Stomach (tissue), 8 donors: ENCODE measurements at regions not wholly inside any gene's neighbourhood (a gene's known extent, or its start where the extent isn't known, plus 50 kb on each side); places are given as distances from the start of the nearest gene placed in this dataset.

Experiments used
- DNase-seq, 2 donors: peaks; one replicate each; pipeline versions ENCODE4 v3.0.0 to v3.0.0-alpha.2; 2013 to 2019
- H3K27ac ChIP-seq, 5 donors: fragments of 200-600 bp in 4 of 5; sonication (generic) in 4 of 5; one replicate each; pipeline ENCODE4 v1.5.1; 2013 to 2019; ENCODE audit warnings: mild to moderate bottlenecking in 1 of 5, moderate library complexity in 1 of 5
- H3K27me3 ChIP-seq, 3 donors: fragments of 200-600 bp; sonication (generic); one replicate each; pipeline ENCODE4 v1.5.1; 2017 to 2019; ENCODE audit warnings: mixed run types in 1 of 3
- H3K36me3 ChIP-seq, 4 donors: fragments of 200-600 bp; sonication (generic); 1 replicate in 3 of 4; 2 replicates in 1 of 4; pipeline ENCODE4 v1.5.1; 2016 to 2019
- H3K4me1 ChIP-seq, 4 donors: fragments of 200-600 bp; sonication (generic); one replicate each; pipeline ENCODE4 v1.5.1; 2016 to 2019
- H3K4me3 ChIP-seq, 4 donors: fragments of 200-600 bp; sonication (generic) in 3 of 4; one replicate each; pipeline ENCODE4 v1.5.1; 2016 to 2019; ENCODE audit warnings: mild to moderate bottlenecking in 1 of 4
- H3K9me3 ChIP-seq, 4 donors: fragments of 200-600 bp; sonication (generic); one replicate each; pipeline ENCODE4 v1.5.1; 2016 to 2019
- EP300 ChIP-seq: sonication (generic); formaldehyde crosslinking; IDR thresholded peaks from one replicate; pipeline ENCODE4 v1.6.1; 2017; ENCODE audit warnings: antibody characterized with exemption
- POLR2A ChIP-seq, 4 donors: fragments of 450-650 bp; IDR thresholded peaks; one replicate each; pipeline ENCODE4 v1.6.1; 2016; ENCODE audit warnings: antibody characterized with exemption in 4 of 4, control low read depth in 2 of 4, mild to moderate bottlenecking in 1 of 4, moderate library complexity in 1 of 4
- POLR2AphosphoS5 ChIP-seq, 3 donors: sonication (generic); formaldehyde crosslinking; IDR thresholded peaks; one replicate each; pipeline ENCODE4 v1.6.1; 2016; ENCODE audit warnings: antibody characterized with exemption in 3 of 3
- WGBS, 5 donors: extraction: QIAGEN DNeasy Blood & Tissue Kit in 3 of 5; methylation state at CpG; one replicate each; pipeline versions ENCODE4 v1.1.5 to v1.1.7; 2013 to 2018; 5-methylcytosine and 5-hydroxymethylcytosine counted together
- intact Hi-C: fragments of 100-400 bp; cut with DNase I; formaldehyde crosslinking; loops from one replicate; pipeline ENCODE4 v1.15.1; 2023; ENCODE audit warnings: low total_unique reads
- TF ChIP-seq, protein P1 (sequence below), 7 experiments: fragments of 450-650 bp in 4 of 7; fragments of 200-600 bp in 3 of 7; sonication (generic) in 3 of 7; IDR thresholded peaks; one replicate each; pipeline ENCODE4 v1.5.1; 2016 to 2019; ENCODE audit warnings: antibody characterized with exemption in 7 of 7, control low read depth in 2 of 7, mild to moderate bottlenecking in 1 of 7
- donor health status: healthy with polysubstance abuse.
- donor health status: Bipolar disorder and iron deficiency.
- donor health status: healthy.

DNA sequence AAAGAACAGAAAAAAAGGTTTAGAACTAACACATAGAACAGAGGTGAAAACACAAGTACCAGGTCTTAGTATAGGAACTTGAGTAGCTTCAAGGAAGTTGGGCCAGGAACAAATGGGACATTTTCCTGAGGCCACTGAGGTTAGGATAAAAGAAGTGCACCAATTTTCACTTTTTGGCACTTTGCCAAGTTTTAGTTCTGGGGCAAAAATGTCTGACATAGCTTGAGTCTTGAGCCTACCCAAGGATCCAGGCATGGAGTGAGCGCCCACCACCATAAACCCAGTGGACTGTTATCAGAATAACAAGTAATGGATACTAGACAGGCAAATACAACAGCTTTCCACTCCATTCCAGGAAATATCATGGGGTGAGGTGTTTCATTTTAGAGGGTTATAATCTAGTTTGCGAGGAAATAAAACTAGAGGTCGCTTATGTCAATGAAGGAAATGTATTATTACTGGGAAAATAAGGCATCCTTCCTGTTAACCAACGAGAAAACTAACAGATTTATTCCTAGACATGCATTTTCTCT lies 199.7 kb upstream of the HMGA2 start:
- Histone ChIP-seq H3K36me3 (no peaks in the 10 kb centered on the region), H3K9me3 (no peaks in the 10 kb centered on the region), H3K4me1 (no peaks in the 10 kb centered on the region), H3K4me3 (no peak overlapping the region), H3K27ac (no peak overlapping the region), H3K27me3 (peaks cover 0 to 9% (median 0%) of the 10 kb centered on the region in 3 donors)
- no peak for DNase-seq
- intact Hi-C loops = no loop called here
- TF ChIP-seq POLR2AphosphoS5 (IDR thresholded peaks at IDR 0.05) (no peak), EP300 (no peak), POLR2A (IDR thresholded peaks at IDR 0.05) (no peak)
- TF ChIP-seq, protein P1, sequence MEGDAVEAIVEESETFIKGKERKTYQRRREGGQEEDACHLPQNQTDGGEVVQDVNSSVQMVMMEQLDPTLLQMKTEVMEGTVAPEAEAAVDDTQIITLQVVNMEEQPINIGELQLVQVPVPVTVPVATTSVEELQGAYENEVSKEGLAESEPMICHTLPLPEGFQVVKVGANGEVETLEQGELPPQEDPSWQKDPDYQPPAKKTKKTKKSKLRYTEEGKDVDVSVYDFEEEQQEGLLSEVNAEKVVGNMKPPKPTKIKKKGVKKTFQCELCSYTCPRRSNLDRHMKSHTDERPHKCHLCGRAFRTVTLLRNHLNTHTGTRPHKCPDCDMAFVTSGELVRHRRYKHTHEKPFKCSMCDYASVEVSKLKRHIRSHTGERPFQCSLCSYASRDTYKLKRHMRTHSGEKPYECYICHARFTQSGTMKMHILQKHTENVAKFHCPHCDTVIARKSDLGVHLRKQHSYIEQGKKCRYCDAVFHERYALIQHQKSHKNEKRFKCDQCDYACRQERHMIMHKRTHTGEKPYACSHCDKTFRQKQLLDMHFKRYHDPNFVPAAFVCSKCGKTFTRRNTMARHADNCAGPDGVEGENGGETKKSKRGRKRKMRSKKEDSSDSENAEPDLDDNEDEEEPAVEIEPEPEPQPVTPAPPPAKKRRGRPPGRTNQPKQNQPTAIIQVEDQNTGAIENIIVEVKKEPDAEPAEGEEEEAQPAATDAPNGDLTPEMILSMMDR (IDR thresholded peaks at IDR 0.05) = no peak
- 80 to 91% (median 89%) methylated on average over 4 of the region's 4 CpGs for WGBS, 5 donors

DNA sequence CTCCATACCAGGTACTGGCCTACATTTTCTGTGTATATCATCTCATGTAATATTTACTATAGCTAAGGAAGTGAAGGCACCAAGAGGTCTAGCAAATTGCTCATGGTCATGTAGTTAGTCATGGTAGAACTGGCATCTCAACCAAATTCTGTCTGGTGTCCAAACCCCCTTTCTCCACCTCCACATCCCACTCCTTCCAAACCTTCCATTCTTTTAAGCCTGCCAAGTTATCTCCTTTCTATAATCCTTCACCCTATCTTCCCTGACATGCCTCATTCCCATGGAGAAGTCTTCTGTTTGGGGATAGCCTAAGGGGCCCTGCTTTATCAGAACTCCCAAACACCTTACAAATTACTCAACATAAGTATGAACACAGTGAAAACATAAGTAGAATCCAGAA lies 196.2 kb upstream of the HMGA2 start:
- Histone ChIP-seq H3K27me3 (peaks cover 0 to 8% (median 0%) of the 10 kb centered on the region in 3 donors), H3K4me3 (no peak overlapping the region), H3K9me3 (no peaks in the 10 kb centered on the region), H3K36me3 (no peaks in the 10 kb centered on the region), H3K4me1 (peaks cover 0 to 4% (median 0%) of the 10 kb centered on the region in 4 donors), H3K27ac (no peak overlapping the region)
- TF ChIP-seq POLR2A (IDR thresholded peaks at IDR 0.05) = no peak
- TF ChIP-seq, protein P1 (IDR thresholded peaks at IDR 0.05) = no peak
- no peak for TF ChIP-seq POLR2AphosphoS5 (IDR thresholded peaks at IDR 0.05)
- no peak for TF ChIP-seq EP300
- DNase-seq = no peak
- intact Hi-C loops = no loop called here

DNA sequence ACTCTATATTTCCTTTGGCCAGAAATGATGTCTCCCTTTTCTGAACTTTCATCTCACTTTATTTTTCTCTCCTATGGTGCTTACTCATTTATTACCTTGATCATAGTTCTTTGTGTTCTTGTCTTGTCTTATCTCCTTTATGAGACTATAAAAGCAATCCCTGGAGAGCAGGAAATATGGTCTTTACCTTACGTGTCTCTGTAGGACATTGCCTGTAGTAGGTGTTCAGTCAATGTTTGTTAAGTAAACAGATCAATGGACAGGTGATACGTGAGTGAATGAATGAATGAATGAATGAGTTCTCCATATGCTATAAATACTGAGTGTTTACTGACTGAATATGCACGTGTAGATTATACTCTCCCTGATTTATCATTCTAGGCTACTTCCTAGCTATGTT lies 193.7 kb upstream of the HMGA2 start:
- H3K36me3 ChIP-seq = no peaks in the 10 kb centered on the region
- no peak overlapping the region for H3K4me3 ChIP-seq
- H3K9me3 ChIP-seq = no peaks in the 10 kb centered on the region
- WGBS, 5 donors = 26 to 46% (median 29%) methylated on average over 3 of the region's 3 CpGs
- peak in 1 of 2 donors; percentile 7 for DNase-seq
- TF ChIP-seq, protein P1 (IDR thresholded peaks at IDR 0.05) = no peak
- TF ChIP-seq EP300 (no peak), POLR2A (IDR thresholded peaks at IDR 0.05) (no peak), POLR2AphosphoS5 (IDR thresholded peaks at IDR 0.05) (no peak)
- H3K4me1 ChIP-seq = peaks cover 0 to 4% (median 0%) of the 10 kb centered on the region in 4 donors
- H3K27ac ChIP-seq = no peak overlapping the region
- peaks cover 0 to 8% (median 0%) of the 10 kb centered on the region in 3 donors for H3K27me3 ChIP-seq
- intact Hi-C loops = no loop called here

DNA sequence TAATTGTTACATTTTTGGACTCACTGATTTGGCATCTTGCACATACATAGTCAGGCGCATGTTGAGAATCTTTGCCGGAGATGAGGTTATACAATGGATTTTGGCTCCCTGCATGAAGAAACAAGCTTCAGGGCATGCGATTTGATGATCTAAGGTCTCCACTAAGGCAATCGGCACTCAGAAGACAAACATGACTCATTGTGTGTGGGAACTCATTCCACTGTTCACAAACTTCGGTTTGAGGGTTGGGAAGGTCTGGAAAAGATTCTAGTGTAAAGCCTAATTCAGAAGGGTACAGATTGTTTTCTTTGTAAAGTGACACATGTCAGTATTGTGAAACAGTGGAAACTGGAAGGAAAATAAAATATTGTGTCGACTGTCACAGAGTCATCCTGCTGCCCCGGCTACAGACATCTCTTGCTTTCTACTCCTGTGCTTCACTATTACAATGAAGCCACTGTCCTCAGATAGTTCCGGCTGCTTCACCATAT lies 192.6 kb upstream of the HMGA2 start:
- 41 to 54% (median 47%) methylated on average over 8 of the region's 8 CpGs for WGBS, 5 donors
- intact Hi-C loops = no loop called here
- no peaks in the 10 kb centered on the region for H3K36me3 ChIP-seq

More for the DNA sequence above, 192.6 kb upstream of the HMGA2 start:
- no peak overlapping the region for H3K4me3 ChIP-seq
- H3K9me3 ChIP-seq = no peaks in the 10 kb centered on the region
- peak in 1 of 2 donors; percentile 25 for DNase-seq
- peak overlapping the region in 1 of 5 donors; percentile 32 for H3K27ac ChIP-seq
- peaks cover 0 to 4% (median 0%) of the 10 kb centered on the region in 4 donors for H3K4me1 ChIP-seq
- TF ChIP-seq POLR2AphosphoS5 (IDR thresholded peaks at IDR 0.05) (peak in 1 of 3 donors; percentile 58), POLR2A (IDR thresholded peaks at IDR 0.05) (no peak)
- peaks cover 0 to 8% (median 0%) of the 10 kb centered on the region in 3 donors for H3K27me3 ChIP-seq
